ENCODE measurements at regions not wholly inside any gene's neighbourhood (a gene's known extent, or its start where the extent isn't known, plus 50 kb on each side); places are given as distances from the start of the nearest gene placed in this dataset.

- TF ChIP-seq POLR2A (IDR thresholded peaks at IDR 0.05; ENCODE audit: extremely low read depth, insufficient read length), result no peak
- TF ChIP-seq CTCF (IDR thresholded peaks at IDR 0.05; ENCODE audit: low read depth, low read length), result no peak
- no peak for TF ChIP-seq MAX (IDR thresholded peaks at IDR 0.05; ENCODE audit: low read depth, low read length)
Measured at GRCh38 chr11:106470230-106470629, 392.8 kb downstream of the AASDHPPT start.
